Stomach (tissue), 8 donors: ENCODE measurements at regions not wholly inside any gene's neighbourhood (a gene's known extent, or its start where the extent isn't known, plus 50 kb on each side); places are given as distances from the start of the nearest gene placed in this dataset.
A peak's percentile ranks its signal among the peaks of the same experiment; 100 is the strongest.

Source experiments
- DNase-seq, 2 donors: peaks; one replicate each; pipeline versions ENCODE4 v3.0.0 to v3.0.0-alpha.2; 2013 to 2019
- H3K27ac ChIP-seq, 5 donors: fragments of 200-600 bp in 4 of 5; sonication (generic) in 4 of 5; one replicate each; pipeline ENCODE4 v1.5.1; 2013 to 2019; ENCODE audit warnings: mild to moderate bottlenecking in 1 of 5, moderate library complexity in 1 of 5
- H3K27me3 ChIP-seq, 3 donors: fragments of 200-600 bp; sonication (generic); one replicate each; pipeline ENCODE4 v1.5.1; 2017 to 2019; ENCODE audit warnings: mixed run types in 1 of 3
- H3K36me3 ChIP-seq, 4 donors: fragments of 200-600 bp; sonication (generic); 1 replicate in 3 of 4; 2 replicates in 1 of 4; pipeline ENCODE4 v1.5.1; 2016 to 2019
- H3K4me1 ChIP-seq, 4 donors: fragments of 200-600 bp; sonication (generic); one replicate each; pipeline ENCODE4 v1.5.1; 2016 to 2019
- H3K4me3 ChIP-seq, 4 donors: fragments of 200-600 bp; sonication (generic) in 3 of 4; one replicate each; pipeline ENCODE4 v1.5.1; 2016 to 2019; ENCODE audit warnings: mild to moderate bottlenecking in 1 of 4
- H3K9me3 ChIP-seq, 4 donors: fragments of 200-600 bp; sonication (generic); one replicate each; pipeline ENCODE4 v1.5.1; 2016 to 2019
- CTCF ChIP-seq, 7 experiments: fragments of 450-650 bp in 4 of 7; fragments of 200-600 bp in 3 of 7; sonication (generic) in 3 of 7; IDR thresholded peaks; one replicate each; pipeline ENCODE4 v1.5.1; 2016 to 2019; ENCODE audit warnings: antibody characterized with exemption in 7 of 7, control low read depth in 2 of 7, mild to moderate bottlenecking in 1 of 7
- EP300 ChIP-seq: sonication (generic); formaldehyde crosslinking; IDR thresholded peaks from one replicate; pipeline ENCODE4 v1.6.1; 2017; ENCODE audit warnings: antibody characterized with exemption
- POLR2A ChIP-seq, 4 donors: fragments of 450-650 bp; IDR thresholded peaks; one replicate each; pipeline ENCODE4 v1.6.1; 2016; ENCODE audit warnings: antibody characterized with exemption in 4 of 4, control low read depth in 2 of 4, mild to moderate bottlenecking in 1 of 4, moderate library complexity in 1 of 4
- POLR2AphosphoS5 ChIP-seq, 3 donors: sonication (generic); formaldehyde crosslinking; IDR thresholded peaks; one replicate each; pipeline ENCODE4 v1.6.1; 2016; ENCODE audit warnings: antibody characterized with exemption in 3 of 3
- WGBS, 5 donors: extraction: QIAGEN DNeasy Blood & Tissue Kit in 3 of 5; methylation state at CpG; one replicate each; pipeline versions ENCODE4 v1.1.5 to v1.1.7; 2013 to 2018; 5-methylcytosine and 5-hydroxymethylcytosine counted together
- intact Hi-C: fragments of 100-400 bp; cut with DNase I; formaldehyde crosslinking; loops from one replicate; pipeline ENCODE4 v1.15.1; 2023; ENCODE audit warnings: low total_unique reads
- donor health status: healthy with polysubstance abuse.
- donor health status: Bipolar disorder and iron deficiency.
- donor health status: healthy.

DNA sequence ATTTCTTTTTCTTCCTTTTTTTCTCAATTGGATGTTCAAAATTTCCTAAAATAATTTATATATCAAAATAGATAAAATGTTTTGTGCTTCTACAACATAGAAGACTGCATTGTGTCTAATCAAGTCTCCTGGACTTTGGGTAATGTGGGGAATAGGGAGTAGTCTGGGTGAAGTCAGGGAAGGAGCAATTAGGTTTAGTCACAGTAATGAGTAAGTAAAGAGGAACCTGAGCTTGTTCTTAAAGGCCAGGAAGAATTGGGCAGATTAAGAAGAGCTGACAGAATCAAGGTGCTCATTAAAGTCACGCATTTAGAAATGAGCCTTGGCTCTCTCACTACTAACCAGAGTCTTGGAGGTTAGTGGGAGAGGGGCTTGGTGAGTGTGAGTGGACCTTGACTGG, 233.3 kb upstream of the SSTR1 start:
- H3K9me3 ChIP-seq = no peaks in the 10 kb centered on the region
- TF ChIP-seq EP300 (no peak), CTCF (IDR thresholded peaks at IDR 0.05) (no peak), POLR2AphosphoS5 (IDR thresholded peaks at IDR 0.05) (no peak), POLR2A (IDR thresholded peaks at IDR 0.05) (no peak)
- no peak for DNase-seq
- intact Hi-C loops = no loop called here
- no peaks in the 10 kb centered on the region for H3K36me3 ChIP-seq
- peaks cover 0 to 10% (median 3%) of the 10 kb centered on the region in 4 donors for H3K4me1 ChIP-seq
- no peak overlapping the region for H3K4me3 ChIP-seq
- H3K27ac ChIP-seq = no peak overlapping the region
- WGBS, 5 donors = 84 to 100% (median 94%) methylated on average over 1 of the region's 1 CpG
- no peaks in the 10 kb centered on the region for H3K27me3 ChIP-seq

GRCh38 chr14:37977481-37977880, 230.2 kb upstream of the SSTR1 start:
- TF ChIP-seq POLR2AphosphoS5 (IDR thresholded peaks at IDR 0.05) = no peak
- Histone ChIP-seq H3K4me1 (no peaks in the 10 kb centered on the region), H3K36me3 (no peaks in the 10 kb centered on the region), H3K9me3 (peaks cover 0 to 22% (median 16%) of the 10 kb centered on the region in 4 donors), H3K4me3 (no peak overlapping the region), H3K27me3 (no peaks in the 10 kb centered on the region), H3K27ac (no peak overlapping the region)
- no peak for DNase-seq
- intact Hi-C loops = no loop called here

DNA sequence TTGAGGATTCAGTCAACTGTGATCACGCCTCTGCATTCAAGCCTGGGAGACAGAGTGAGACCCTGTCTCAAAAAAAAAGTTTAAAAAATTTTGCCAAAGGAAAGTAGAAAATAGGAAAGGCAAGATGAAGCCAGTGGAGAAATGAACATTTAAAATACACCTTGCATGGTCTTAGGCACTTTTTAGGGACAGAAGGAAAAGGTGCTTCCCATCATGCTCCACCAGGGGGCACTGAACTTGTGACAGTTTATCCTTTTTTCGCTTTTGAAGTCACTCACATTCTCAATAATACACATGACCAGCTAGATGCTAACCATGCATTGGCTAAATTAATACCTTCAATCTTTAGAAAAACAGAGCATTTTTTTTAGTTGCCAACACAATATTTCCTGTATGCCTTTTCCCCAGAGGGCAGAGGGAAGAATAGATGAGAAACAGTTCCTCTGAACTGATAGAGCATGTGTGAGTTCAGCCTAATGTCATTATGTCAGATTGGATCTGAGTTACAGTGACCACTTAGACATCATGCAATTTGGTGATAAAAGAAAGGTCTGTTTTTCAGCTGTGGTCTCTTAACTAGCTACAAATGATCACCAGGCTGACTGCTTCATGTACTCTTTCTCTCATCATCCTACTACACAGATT, 221.8 kb upstream of the SSTR1 start:
- intact Hi-C loops = no loop called here
- Histone ChIP-seq H3K27ac (no peak overlapping the region), H3K4me1 (no peaks in the 10 kb centered on the region), H3K4me3 (no peak overlapping the region), H3K36me3 (no peaks in the 10 kb centered on the region), H3K9me3 (peaks cover 0 to 14% (median 8%) of the 10 kb centered on the region in 4 donors), H3K27me3 (no peaks in the 10 kb centered on the region)
- peak; percentile 44 to 74 for DNase-seq
- WGBS, 5 donors = 53 to 77% (median 61%) methylated on average over 2 of the region's 2 CpGs
- no peak for TF ChIP-seq POLR2A (IDR thresholded peaks at IDR 0.05)
- TF ChIP-seq EP300 = no peak
- peak in 5 of 7 experiments; percentile 41 to 70 (median 52) for TF ChIP-seq CTCF (IDR thresholded peaks at IDR 0.05)
- TF ChIP-seq POLR2AphosphoS5 (IDR thresholded peaks at IDR 0.05) = no peak

DNA sequence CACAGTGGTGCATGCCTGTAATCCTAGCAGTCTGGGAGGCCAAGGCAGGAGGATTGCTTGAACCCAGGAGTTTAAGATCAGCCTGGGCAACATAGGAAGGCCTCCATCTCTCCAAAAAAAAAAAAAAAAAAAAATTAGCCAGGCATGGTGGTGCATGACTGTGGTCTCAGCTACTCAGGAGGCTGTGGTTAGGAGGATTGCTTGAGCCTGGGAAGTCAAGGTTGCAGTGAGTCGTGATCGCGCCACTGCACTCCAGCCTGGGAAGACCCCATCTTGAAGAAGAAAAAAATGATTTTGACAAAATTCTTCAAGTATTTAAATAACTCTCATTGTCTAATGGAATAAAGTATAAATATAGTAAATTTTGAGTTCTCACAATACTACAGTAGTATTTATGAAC, 219.2 kb upstream of the SSTR1 start:
- TF ChIP-seq CTCF (IDR thresholded peaks at IDR 0.05) = no peak
- TF ChIP-seq EP300 = no peak
- TF ChIP-seq POLR2AphosphoS5 (IDR thresholded peaks at IDR 0.05) = no peak
- no peak for TF ChIP-seq POLR2A (IDR thresholded peaks at IDR 0.05)
- no peak overlapping the region for H3K4me3 ChIP-seq
- no peaks in the 10 kb centered on the region for H3K36me3 ChIP-seq
- intact Hi-C loops = no loop called here
- H3K27ac ChIP-seq = no peak overlapping the region
- no peaks in the 10 kb centered on the region for H3K27me3 ChIP-seq
- no peaks in the 10 kb centered on the region for H3K9me3 ChIP-seq
- WGBS, 5 donors = 94 to 96% (median 95%) methylated on average over 3 of the region's 3 CpGs
- DNase-seq = no peak
- no peaks in the 10 kb centered on the region for H3K4me1 ChIP-seq

- no peaks in the 10 kb centered on the region for H3K36me3 ChIP-seq
- H3K9me3 ChIP-seq = no peaks in the 10 kb centered on the region
- H3K4me1 ChIP-seq = no peaks in the 10 kb centered on the region
- H3K27me3 ChIP-seq = no peaks in the 10 kb centered on the region
- H3K4me3 ChIP-seq = no peak overlapping the region
- TF ChIP-seq EP300 (no peak), CTCF (IDR thresholded peaks at IDR 0.05) (no peak), POLR2AphosphoS5 (IDR thresholded peaks at IDR 0.05) (no peak), POLR2A (IDR thresholded peaks at IDR 0.05) (no peak)
- H3K27ac ChIP-seq = no peak overlapping the region
- no peak for DNase-seq
- WGBS, 5 donors = 33 to 61% (median 48%) methylated on average over 1 of the region's 1 CpG
- intact Hi-C loops = no loop called here
These were observed 216.7 kb upstream of the SSTR1 start for GRCh38 chr14:37991027-37991426.
